ENCODE measurements at regions not wholly inside any gene's neighbourhood (a gene's known extent, or its start where the extent isn't known, plus 50 kb on each side); places are given as distances from the start of the nearest gene placed in this dataset.

DNA sequence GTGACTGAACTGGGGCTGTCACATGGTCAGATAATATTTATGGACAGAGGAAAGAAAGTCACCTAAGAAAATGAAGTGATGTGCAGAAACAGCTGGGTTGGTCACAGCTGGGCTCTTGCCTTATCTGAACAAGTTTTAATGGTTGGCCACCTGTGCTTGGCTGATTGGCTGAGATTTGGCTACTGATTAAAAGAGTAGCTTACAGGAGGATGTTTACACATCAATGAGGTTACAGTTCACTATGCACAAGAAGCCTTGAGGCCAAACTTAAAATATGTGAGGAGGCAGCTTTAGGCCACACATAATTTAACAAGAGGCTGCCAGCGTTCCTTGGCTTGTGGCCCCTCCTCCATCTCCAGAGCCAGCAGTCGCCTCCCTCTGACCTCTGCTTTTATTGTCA is 99.2 kb upstream of the C1QTNF9B start:
- no peaks in the 10 kb centered on the region for H3K9me3 ChIP-seq
- no peak overlapping the region for H3K4me3 ChIP-seq
- TF ChIP-seq CTCF (IDR thresholded peaks at IDR 0.05), result no peak
- no peak for TF ChIP-seq POLR2A (IDR thresholded peaks at IDR 0.05)
- no peaks in the 10 kb centered on the region for H3K27me3 ChIP-seq
- H3K4me1 ChIP-seq, result no peaks in the 10 kb centered on the region
- DNase-seq (no peak), ATAC-seq (no peak)
- WGBS, 2 donors, result 82 to 89% methylated on average over 2 of the region's 2 CpGs
- no peak overlapping the region for H3K27ac ChIP-seq
- intact Hi-C loops (cut with DNase I), result no loop called here
- no peaks in the 10 kb centered on the region for H3K36me3 ChIP-seq (replicated peaks in 1 of 2; ENCODE audit: insufficient read depth in 1 of 2, low read depth in 2 of 2)

- no peak for DNase-seq
- Histone ChIP-seq H3K9me3 (no peaks in the 10 kb centered on the region), H3K27ac (no peak overlapping the region), H3K4me3 (no peak overlapping the region), H3K36me3 (replicated peaks in 1 of 2; ENCODE audit: insufficient read depth in 1 of 2, low read depth in 2 of 2) (no peaks in the 10 kb centered on the region), H3K4me1 (no peaks in the 10 kb centered on the region), H3K27me3 (no peaks in the 10 kb centered on the region)
- no peak for ATAC-seq
- intact Hi-C loops (cut with DNase I), result no loop called here
- TF ChIP-seq POLR2A (IDR thresholded peaks at IDR 0.05) (no peak), CTCF (IDR thresholded peaks at IDR 0.05) (no peak)
Observed at GRCh38 chr13:23999424-23999823, 102.1 kb upstream of the C1QTNF9B start.

DNA sequence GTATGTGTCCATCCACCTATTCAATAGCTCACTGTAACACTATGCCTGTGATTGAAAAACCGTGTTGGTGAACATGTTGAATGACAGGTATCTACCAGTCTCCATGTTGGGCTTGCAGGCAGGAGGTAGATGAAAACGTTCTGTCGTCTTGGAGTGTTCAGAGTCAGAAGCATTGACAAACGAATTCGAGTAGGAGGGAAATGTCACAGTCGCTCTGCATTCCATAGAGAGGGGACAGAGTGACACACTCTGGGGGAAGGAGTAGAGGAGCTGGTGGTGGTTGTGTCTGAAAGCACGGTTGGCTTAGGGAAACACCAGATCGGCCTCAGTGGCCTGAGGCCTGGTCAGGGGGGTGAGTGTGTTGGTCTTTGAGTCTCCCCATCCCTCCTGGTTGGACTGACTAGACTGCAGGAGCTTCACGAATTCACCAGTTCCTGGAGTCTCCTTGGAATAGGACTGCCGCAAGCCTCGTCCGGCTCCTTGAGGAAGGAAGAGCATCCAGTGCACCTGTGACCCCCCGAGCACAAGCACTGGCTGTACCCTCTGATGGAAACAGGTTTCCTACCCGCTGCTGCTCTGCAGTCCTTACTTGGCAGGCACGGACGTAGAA is 105.0 kb upstream of the C1QTNF9B start:
- H3K36me3 ChIP-seq (replicated peaks in 1 of 2; ENCODE audit: insufficient read depth in 1 of 2, low read depth in 2 of 2), result no peaks in the 10 kb centered on the region
- peaks cover 9% of the 10 kb centered on the region for H3K4me1 ChIP-seq
- intact Hi-C loops (cut with DNase I), result no loop called here
- ATAC-seq, result no peak
- WGBS, 2 donors, result 75 to 78% methylated on average over 14 to 16 of the region's 16 CpGs
- TF ChIP-seq CTCF (IDR thresholded peaks at IDR 0.05) (no peak), POLR2A (IDR thresholded peaks at IDR 0.05) (no peak)
- no peak overlapping the region for H3K4me3 ChIP-seq
- DNase-seq, result no peak
- H3K27me3 ChIP-seq, result no peaks in the 10 kb centered on the region
- H3K9me3 ChIP-seq, result no peaks in the 10 kb centered on the region
- no peak overlapping the region for H3K27ac ChIP-seq

DNA sequence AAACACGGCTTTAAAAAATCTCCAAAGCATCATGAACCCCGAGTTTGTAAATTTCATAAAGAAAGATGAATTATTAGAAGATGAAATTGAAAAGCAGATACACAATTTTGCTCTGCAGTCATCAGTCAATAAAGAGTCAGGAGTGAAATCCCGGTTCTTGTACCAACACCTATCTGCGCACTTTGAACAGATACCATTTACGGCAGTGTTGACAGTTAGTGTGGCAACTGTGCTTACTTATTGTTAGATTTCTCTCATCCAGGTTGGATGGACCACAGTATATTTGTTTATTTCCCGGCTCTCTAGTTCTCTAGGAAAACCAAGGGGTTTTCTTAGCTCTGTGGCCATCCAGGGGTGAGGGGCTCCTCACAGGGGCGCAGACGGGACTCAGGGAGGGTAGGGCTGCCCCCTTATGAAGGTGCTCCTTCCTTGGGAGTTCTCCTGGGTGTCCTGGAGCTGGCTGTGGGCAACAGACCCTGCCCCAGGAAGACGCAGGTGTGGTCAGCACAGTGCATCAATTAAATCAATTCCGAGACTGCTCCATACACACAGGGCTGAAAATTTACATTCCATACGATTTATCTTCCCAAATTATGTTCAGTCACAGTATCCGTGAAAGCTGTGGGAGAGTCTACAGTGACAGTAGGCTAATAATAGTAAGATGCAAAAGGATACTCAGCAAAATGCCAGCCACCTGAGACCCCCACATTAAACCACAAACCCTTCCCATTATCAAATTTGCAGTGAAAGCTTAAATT is 107.0 kb upstream of the C1QTNF9B start:
- DNase-seq (no peak), ATAC-seq (no peak)
- 77 to 83% methylated on average over 10 to 12 of the region's 12 CpGs for WGBS, 2 donors
- H3K4me1 ChIP-seq, result peaks cover 9% of the 10 kb centered on the region
- no peak for TF ChIP-seq POLR2A (IDR thresholded peaks at IDR 0.05)
- TF ChIP-seq CTCF (IDR thresholded peaks at IDR 0.05), result no peak
- H3K27me3 ChIP-seq, result no peaks in the 10 kb centered on the region
- intact Hi-C loops (cut with DNase I), result no loop called here
- no peak overlapping the region for H3K4me3 ChIP-seq
- no peaks in the 10 kb centered on the region for H3K36me3 ChIP-seq (replicated peaks in 1 of 2; ENCODE audit: insufficient read depth in 1 of 2, low read depth in 2 of 2)
- no peak overlapping the region for H3K27ac ChIP-seq
- H3K9me3 ChIP-seq, result no peaks in the 10 kb centered on the region

GRCh38 chr13:24004971-24005370 is 107.7 kb upstream of the C1QTNF9B start:
- Histone ChIP-seq H3K27ac (no peak overlapping the region), H3K4me1 (peaks cover 9% of the 10 kb centered on the region), H3K9me3 (no peaks in the 10 kb centered on the region), H3K4me3 (no peak overlapping the region), H3K36me3 (replicated peaks in 1 of 2; ENCODE audit: insufficient read depth in 1 of 2, low read depth in 2 of 2) (no peaks in the 10 kb centered on the region), H3K27me3 (no peaks in the 10 kb centered on the region)
- ATAC-seq (no peak), DNase-seq (no peak)
- WGBS, 2 donors, result 64 to 70% methylated on average over 3 of the region's 3 CpGs
- intact Hi-C loops (cut with DNase I), result no loop called here
- no peak for TF ChIP-seq POLR2A (IDR thresholded peaks at IDR 0.05)
- TF ChIP-seq CTCF (IDR thresholded peaks at IDR 0.05), result no peak
